ENCODE measurements at regions not wholly inside any gene's neighbourhood (a gene's known extent, or its start where the extent isn't known, plus 50 kb on each side); places are given as distances from the start of the nearest gene placed in this dataset.

DNA sequence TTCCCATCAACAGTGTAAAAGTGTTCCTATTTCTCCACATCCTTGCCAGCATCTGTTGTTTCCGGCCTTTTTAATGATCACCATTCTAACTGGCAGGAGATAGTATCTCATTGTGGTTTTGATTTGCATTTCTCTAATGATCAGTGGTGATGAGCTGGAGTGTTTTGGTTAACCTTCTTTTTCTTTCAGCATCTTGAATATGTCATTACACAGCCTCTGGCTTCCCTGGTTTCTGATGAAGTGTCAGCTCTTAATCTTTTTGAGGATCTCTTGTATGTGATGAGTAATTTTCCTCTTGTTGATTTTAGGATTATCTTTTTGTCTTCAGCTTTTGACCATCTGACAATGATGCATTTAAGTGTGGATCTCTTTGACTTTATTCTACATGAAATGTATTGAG lies 133.2 kb upstream of the GRIK3 start:
- ChIA-PET CTCF (no interaction called here), POLR2A (no interaction called here)
- H3K27ac Mint-ChIP-seq, result no peak overlapping the region
- peaks cover 8% of the 10 kb centered on the region for H3K9me3 Mint-ChIP-seq (ENCODE audit: insufficient read depth)
- no peak overlapping the region for H3K4me3 Mint-ChIP-seq
- no peaks in the 10 kb centered on the region for H3K4me1 Mint-ChIP-seq
- Histone ChIP-seq H3K4me3 (ENCODE audit: control extremely low read depth in 1 of 5, extremely low read depth in 1 of 5, insufficient read depth in 1 of 5, low read depth in 2 of 5, low read length in 4 of 5) (no peak overlapping the region), H3K27me3 (replicated peaks in 1 of 4; ENCODE audit: control extremely low read depth in 1 of 4, control insufficient read depth in 3 of 4, insufficient read depth in 4 of 4, low read length in 3 of 4) (no peaks in the 10 kb centered on the region), H3K4me1 (ENCODE audit: control insufficient read depth in 2 of 2, insufficient read depth in 2 of 2, low read length in 2 of 2) (no peaks in the 10 kb centered on the region), H3K36me3 (replicated peaks in 1 of 2; ENCODE audit: control extremely low read depth in 1 of 2, control insufficient read depth in 1 of 2, extremely low read depth in 1 of 2, insufficient read depth in 2 of 2, low read length in 1 of 2) (no peaks in the 10 kb centered on the region), H3K4me2 (replicated peaks; ENCODE audit: low read depth, low read length, poor library complexity, severe bottlenecking) (no peak overlapping the region), H3K27ac (ENCODE audit: low read length in 2 of 2) (no peak overlapping the region), H4K20me1 (ENCODE audit: control insufficient read depth, insufficient read depth, low read length, poor library complexity, severe bottlenecking) (no peaks in the 10 kb centered on the region), H3K9ac (ENCODE audit: low read length) (no peak overlapping the region), H3K9me3 (ENCODE audit: control extremely low read depth in 1 of 3, control insufficient read depth in 2 of 3, insufficient read depth in 1 of 3, low read length in 2 of 3) (peaks cover 0 to 6% (median 0%) of the 10 kb centered on the region in 3 donors), H3K79me2 (ENCODE audit: control insufficient read depth, insufficient read depth, low read length) (no peaks in the 10 kb centered on the region), H2AFZ (ENCODE audit: insufficient read depth, low read depth, low read length, poor library complexity, severe bottlenecking) (no peak overlapping the region)
- H3K27me3 Mint-ChIP-seq, result peaks cover 33% of the 10 kb centered on the region
- DNase-seq, result no peak
- TF ChIP-seq, protein P1, sequence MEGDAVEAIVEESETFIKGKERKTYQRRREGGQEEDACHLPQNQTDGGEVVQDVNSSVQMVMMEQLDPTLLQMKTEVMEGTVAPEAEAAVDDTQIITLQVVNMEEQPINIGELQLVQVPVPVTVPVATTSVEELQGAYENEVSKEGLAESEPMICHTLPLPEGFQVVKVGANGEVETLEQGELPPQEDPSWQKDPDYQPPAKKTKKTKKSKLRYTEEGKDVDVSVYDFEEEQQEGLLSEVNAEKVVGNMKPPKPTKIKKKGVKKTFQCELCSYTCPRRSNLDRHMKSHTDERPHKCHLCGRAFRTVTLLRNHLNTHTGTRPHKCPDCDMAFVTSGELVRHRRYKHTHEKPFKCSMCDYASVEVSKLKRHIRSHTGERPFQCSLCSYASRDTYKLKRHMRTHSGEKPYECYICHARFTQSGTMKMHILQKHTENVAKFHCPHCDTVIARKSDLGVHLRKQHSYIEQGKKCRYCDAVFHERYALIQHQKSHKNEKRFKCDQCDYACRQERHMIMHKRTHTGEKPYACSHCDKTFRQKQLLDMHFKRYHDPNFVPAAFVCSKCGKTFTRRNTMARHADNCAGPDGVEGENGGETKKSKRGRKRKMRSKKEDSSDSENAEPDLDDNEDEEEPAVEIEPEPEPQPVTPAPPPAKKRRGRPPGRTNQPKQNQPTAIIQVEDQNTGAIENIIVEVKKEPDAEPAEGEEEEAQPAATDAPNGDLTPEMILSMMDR (IDR thresholded peaks at IDR 0.05), result no peak
- TF ChIP-seq EZH2 (IDR thresholded peaks at IDR 0.05; ENCODE audit: borderline replicate concordance, insufficient read depth, low read depth, low read length, poor library complexity, severe bottlenecking), result no peak
- intact Hi-C loops (cut with micrococcal nuclease), result no loop called here
- ATAC-seq (ENCODE audit: low read depth), result no peak
- WGBS (ENCODE audit: insufficient coverage), result no CpG with 5 or more reads among the region's 1 CpG

DNA sequence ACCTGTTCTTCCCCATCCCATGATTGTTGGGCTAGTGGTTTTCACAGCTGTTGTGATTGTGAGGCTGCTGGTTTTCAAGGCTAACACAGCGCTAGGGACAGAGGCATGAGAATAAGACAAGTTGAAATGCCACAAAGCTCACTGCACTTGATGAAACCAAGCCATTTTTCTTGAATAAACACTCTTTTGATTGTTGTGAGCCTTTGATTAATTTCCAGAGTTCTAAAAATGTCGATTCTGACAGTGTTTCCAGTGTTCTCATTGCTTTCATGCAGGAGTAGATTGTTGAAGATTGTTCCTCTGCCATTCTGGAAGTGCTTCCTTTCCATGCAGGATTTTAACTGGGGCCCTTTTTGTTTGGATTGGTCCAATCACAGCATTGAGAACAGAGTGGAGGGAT lies 134.9 kb upstream of the GRIK3 start:
- DNase-seq, result no peak
- no peaks in the 10 kb centered on the region for H3K36me3 ChIP-seq (replicated peaks in 1 of 2; ENCODE audit: control extremely low read depth in 1 of 2, control insufficient read depth in 1 of 2, extremely low read depth in 1 of 2, insufficient read depth in 2 of 2, low read length in 1 of 2)
- peaks cover 0 to 6% (median 0%) of the 10 kb centered on the region in 3 donors for H3K9me3 ChIP-seq (ENCODE audit: control extremely low read depth in 1 of 3, control insufficient read depth in 2 of 3, insufficient read depth in 1 of 3, low read length in 2 of 3)
- H3K4me1 ChIP-seq (ENCODE audit: control insufficient read depth in 2 of 2, insufficient read depth in 2 of 2, low read length in 2 of 2), result no peaks in the 10 kb centered on the region
- WGBS (ENCODE audit: insufficient coverage), result 37% methylated on average over 2 of the region's 2 CpGs
- Mint-ChIP-seq H3K27ac (no peak overlapping the region), H3K9me3 (ENCODE audit: insufficient read depth) (peaks cover 7% of the 10 kb centered on the region), H3K4me3 (no peak overlapping the region), H3K27me3 (peaks cover 39% of the 10 kb centered on the region), H3K4me1 (no peaks in the 10 kb centered on the region)
- H3K4me3 ChIP-seq (ENCODE audit: control extremely low read depth in 1 of 5, extremely low read depth in 1 of 5, insufficient read depth in 1 of 5, low read depth in 2 of 5, low read length in 4 of 5), result no peak overlapping the region
- no peak overlapping the region for H3K4me2 ChIP-seq (replicated peaks; ENCODE audit: low read depth, low read length, poor library complexity, severe bottlenecking)
- H3K9ac ChIP-seq (ENCODE audit: low read length), result no peak overlapping the region
- ChIA-PET POLR2A (no interaction called here), CTCF (no interaction called here)
- no peak overlapping the region for H3K27ac ChIP-seq (ENCODE audit: low read length in 2 of 2)
- ATAC-seq (ENCODE audit: low read depth), result no peak
- TF ChIP-seq, protein P1 (IDR thresholded peaks at IDR 0.05), result no peak
- TF ChIP-seq EZH2 (IDR thresholded peaks at IDR 0.05; ENCODE audit: borderline replicate concordance, insufficient read depth, low read depth, low read length, poor library complexity, severe bottlenecking), result no peak
- intact Hi-C loops (cut with micrococcal nuclease), result no loop called here
- H3K27me3 ChIP-seq (replicated peaks in 1 of 4; ENCODE audit: control extremely low read depth in 1 of 4, control insufficient read depth in 3 of 4, insufficient read depth in 4 of 4, low read length in 3 of 4), result no peaks in the 10 kb centered on the region
- H2AFZ ChIP-seq (ENCODE audit: insufficient read depth, low read depth, low read length, poor library complexity, severe bottlenecking), result no peak overlapping the region
- H4K20me1 ChIP-seq (ENCODE audit: control insufficient read depth, insufficient read depth, low read length, poor library complexity, severe bottlenecking), result no peaks in the 10 kb centered on the region
- no peaks in the 10 kb centered on the region for H3K79me2 ChIP-seq (ENCODE audit: control insufficient read depth, insufficient read depth, low read length)
